HG02759 (cell line): ENCODE measurements at regions not wholly inside any gene's neighbourhood (a gene's known extent, or its start where the extent isn't known, plus 50 kb on each side); places are given as distances from the start of the nearest gene placed in this dataset.

Experiments
- ATAC-seq: cut with Tn5 transposase; IDR thresholded peaks from one replicate; pipeline ENCODE4 v1.9.1; 2021; ENCODE audit warnings: mild to moderate bottlenecking, moderate library complexity; ENCODE audit not compliant: unreplicated experiment

DNA sequence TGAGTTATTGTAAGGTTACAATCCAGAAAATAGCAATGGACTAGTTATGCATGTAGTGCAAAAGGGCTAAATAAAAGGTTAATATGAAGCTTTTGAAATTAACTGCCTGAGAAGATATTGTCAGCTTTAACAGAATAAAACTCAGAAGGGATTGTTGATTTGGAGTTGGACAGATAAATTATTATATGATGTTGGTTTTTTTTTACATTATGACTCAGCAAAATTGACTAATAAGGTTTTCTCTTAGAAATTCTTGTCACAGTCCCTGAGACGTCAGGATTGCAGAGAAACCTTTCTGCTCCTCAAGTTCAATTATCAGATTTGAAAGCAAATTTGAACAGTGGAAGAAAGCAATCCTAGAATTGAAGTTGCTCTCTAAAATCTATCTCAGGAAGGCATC is 946.9 kb downstream of the CBLN2 start:
- no peak for ATAC-seq

DNA sequence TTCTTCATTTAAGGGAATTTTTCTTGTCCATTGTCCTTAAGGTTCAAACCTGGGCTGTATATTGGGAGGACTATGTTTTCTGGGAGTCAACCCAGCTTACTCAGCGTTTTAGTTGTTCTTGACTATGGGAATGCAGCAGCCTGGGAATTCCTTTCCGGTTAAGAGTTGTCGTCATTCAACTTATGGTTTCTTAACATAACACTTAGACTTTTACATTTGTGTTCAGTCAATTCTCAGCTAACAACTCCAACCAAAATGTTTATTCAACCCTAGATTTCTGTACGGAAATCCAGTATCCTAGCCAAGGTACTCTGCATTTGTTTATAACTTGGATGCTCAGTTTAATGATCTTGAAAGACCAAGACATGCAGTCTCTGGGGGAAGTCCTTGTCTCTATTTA is 960.9 kb downstream of the CBLN2 start:
- ATAC-seq, result no peak

DNA sequence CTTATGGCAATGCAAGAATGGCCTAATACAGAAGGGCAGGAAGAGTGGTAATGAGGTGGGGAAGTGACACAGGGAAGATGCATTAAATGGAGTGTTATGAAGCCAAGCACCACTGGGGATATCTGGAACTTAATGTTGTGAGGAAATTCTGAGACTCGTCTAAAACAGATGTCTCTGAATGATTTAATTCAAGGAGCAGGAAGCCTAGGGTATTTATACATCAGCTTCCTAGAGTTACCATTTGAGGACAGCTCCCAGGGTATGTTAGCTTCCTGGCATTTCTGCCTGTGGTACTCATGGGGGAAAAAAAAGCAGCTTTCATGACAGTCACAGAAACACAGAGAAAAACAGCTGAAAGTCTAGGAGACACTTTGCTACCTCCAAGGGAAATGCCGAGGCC is 989.5 kb downstream of the CBLN2 start:
- ATAC-seq, result no peak

DNA sequence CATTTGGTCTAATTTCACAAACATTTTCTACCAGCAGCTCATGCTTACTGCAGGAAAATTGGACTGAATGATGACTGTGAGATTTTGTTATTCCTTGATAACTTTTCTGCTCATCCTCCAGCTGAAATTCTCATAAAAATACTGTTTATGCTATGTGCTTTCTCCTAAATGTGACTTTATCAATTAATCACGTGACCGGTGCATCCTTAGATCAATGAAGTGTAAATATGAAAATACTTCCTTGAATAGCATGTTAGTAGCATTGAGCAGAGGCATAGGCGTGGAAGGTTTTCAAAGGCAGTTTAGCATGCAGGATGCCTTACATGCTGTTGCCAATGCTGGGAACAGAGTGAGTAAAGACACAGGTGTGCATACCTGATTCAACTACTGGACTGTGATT is 1002.5 kb downstream of the CBLN2 start:
- ATAC-seq, result no peak

DNA sequence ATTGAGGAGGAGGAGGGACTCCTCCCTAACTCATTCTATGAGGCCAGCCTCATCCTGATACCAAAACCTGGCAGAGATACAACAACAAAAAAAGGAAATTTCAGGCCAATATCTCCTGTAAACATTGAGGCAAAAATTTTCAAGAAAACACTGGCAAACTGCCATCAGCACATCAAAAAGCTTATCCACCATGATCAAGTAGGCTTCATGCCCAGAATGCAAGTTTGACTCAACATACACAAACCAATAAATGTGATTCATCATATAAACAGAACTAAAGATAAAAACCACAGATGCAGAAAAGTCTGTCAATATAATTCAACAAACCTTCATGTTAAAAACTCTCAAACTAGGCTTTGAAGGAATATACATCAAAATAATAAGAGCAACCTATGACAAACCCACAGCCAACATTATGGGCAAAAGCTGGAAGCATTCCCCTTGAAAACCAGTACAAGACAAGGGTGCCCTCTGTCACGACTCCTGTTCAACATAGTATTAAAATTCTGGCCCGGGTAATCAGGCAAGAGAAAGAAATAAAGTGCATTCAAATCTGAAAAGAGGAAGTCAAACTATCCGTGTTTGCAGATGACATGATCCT is 1014.3 kb downstream of the CBLN2 start:
- no peak for ATAC-seq

DNA sequence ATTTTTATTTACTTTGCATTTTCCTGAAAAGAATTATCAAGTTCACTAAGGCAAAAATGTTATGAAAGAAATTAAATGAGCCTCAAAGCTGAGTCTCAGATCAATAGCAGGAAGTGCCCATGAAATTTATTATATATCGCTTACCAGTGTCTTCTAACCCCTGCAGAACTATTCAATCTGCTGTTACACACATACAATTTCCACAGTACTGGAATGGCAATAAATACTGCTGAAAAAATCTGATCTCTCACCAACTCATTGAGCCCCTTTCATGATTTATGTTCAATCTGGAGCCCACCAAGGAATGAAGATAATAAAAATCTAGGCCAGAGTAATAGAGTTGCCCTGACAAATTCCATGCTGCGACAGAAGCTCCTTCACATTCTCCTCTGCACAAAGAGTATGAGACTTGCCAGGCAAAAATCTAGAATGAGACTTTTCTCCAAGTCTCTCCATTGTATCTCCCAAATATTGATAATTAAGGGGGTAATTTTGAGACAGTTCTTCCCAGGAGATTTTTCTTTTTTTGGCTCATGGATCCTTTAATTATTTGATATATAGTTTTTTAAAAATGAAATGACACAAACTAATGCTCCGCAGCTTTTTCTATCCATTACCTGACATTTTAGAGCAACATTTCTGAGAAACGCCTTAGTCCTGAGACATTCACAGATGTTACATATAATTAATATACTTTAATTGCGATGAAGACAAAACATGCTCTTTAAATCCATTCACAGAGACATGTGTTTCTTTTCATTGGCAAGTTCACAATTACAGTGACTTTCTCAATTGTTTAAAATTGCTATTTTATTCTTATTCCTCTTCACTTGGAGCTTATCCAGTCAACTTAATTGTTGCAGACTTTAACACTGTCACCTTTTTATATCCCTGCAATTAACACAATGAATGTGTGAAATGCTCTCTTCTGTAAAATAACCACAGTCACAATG is 1020.4 kb downstream of the CBLN2 start:
- no peak for ATAC-seq

DNA sequence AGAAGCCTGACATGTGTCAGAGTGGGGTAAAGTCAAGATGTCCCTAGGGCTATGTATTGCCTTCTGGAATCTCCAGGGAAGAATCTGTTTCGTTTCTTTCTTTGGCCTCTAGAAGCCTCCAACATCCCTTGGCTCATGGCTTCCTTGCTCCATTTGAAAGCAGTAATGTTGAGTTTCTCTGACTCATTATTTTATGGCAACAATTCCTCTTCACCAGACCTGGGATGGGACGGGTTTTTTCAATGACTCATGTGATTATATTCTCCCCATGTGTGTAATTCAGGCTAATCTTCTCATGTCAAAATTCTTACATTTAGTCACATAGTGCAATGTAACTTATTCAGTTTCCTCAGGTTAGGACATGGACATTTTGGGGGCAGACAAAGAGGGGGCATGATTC is 1038.6 kb downstream of the CBLN2 start:
- no peak for ATAC-seq

DNA sequence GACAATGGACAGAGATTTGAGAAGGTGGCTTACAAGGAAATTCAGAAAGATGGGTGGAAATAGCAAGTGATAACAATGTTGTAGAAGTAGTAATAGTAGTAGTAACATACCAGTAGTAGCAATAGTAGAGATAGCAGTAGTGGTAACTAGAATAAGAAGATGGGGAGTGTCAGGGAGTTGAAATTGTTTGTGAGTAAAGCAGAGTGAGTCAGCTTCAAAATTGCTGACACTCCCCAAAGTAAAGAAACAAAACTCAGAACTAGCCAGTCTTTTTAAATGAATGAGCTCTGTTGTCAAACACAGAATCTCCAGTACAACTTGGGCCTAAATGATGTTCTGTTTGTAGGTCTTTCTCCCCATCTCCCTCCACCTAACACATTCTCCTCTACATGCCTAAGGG is 1040.9 kb downstream of the CBLN2 start:
- no peak for ATAC-seq

DNA sequence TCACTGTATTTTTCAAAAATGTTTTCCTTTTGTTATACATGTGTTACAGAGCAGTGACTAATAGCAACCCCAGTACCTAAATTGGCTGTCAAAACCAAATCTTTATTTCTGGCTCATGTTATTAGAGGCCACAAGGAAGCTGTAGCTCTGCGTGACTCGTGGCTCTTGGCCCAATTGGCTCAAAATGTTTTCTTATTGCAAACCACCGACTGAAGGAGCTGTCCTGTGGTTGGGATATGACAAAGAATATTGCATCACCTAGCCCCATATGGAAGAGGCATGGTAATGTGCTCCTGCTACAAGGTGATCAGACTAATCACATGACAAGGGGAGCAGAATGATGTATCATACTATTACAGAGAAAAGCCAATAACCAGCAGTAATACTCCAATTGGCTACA is 1058.5 kb downstream of the CBLN2 start:
- ATAC-seq, result no peak

DNA sequence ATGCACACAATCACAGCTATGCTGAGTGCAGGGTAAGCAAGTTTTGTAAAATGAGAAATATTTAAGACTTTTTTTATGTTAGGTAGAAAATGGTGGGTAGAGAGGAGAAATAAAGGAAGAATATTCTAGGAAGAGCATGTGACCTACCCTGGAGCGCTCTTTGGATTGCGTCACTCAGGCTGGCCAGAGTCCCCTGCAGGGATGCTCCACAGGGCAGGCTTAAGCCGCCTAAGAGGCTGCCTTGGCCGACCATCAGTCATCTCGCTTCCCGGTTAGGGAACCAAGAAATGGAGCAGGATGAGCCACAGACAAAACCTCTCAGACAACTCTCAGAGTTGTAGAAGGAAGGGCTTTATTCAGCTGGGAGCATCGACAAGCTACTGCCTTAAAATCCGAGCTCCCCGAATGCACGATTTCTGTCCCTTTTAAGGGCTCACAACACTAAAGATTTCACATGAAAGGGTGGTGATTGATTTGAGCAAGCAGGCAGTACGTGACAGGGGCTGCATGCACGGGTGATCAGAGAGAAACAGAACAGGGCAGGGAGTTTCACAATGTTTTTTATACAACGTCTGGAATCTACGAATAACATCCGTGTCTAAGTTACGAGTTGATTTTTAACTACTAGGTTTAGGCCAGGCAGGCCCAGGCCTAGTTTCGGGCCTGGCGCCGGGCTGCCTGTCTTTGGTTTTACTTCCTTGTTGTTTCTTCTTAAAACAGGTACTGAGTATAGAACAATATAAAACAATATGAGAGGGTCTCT is 1072.0 kb downstream of the CBLN2 start:
- no peak for ATAC-seq

DNA sequence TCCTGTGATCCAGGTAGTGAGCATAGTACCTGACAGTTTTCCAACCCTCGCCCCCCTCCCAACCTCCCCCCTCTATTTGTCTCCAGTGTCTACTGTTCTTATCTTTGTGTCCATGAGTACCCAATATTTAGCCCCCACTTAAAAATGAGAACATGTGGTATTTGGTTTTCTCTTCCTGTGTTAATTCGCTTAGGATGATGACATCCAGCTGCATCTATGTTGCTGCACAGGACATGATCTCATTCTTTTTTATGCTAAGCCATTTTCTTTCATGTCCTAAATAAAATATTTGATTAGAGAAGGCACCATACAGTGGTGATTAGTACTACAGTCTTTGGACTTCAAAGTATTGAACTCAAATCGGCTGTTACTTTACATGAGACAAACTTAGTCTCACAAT is 1087.9 kb downstream of the CBLN2 start:
- ATAC-seq, result no peak

DNA sequence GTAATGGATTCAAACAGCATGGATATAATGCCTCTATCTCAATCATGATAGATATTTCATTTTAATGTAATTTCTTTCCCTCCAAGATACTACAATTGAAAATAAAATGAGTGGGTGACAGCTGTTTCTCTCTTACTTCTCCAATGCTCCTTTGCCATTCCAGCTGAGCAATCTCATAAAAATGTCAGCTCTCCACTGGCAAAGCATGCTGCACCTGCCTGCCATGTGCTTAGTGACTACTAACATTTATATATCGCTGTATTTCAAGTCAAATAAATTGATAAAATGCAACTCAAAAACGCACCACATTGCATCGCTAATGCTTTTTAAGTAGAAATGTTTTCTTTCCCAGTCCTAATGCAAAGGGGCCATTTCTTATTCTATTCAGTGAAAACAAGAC is 1093.9 kb downstream of the CBLN2 start:
- ATAC-seq, result no peak

DNA sequence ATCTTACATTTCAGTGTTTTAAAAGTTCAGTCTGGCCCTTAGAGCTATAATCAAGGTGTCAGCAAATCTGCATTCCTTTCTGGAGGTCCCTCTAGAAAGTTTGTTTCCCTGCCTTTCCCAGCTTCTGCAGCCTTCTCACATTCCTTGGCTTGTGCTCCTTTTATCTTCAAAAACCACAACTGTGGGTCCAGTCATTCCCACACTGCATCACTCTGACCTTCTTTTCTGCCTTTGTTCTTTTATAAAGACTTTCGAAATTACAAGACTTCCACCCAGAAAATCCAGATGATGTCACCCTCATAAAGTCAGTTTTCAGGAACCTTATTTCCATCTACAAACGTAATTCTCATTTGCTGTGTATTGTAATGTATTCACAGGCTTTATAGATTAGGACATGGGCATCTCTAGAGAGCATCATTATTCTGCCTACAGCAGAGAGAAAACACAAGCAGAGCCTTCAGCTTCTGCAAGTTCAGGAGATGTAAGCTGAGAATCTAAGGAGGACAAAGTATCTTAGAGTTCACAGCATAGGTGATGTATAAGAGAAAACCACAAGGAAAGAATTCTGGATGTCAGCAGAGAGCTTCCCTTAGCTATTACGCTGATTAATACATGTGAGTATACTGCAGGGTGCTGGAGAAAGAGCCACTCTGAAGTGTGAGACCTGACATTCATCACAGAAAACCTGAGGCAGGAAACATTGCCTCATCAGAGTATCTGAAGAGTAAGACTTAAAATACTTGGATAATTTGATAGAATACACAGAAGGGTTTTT is 1100.2 kb downstream of the CBLN2 start:
- ATAC-seq, result no peak

DNA sequence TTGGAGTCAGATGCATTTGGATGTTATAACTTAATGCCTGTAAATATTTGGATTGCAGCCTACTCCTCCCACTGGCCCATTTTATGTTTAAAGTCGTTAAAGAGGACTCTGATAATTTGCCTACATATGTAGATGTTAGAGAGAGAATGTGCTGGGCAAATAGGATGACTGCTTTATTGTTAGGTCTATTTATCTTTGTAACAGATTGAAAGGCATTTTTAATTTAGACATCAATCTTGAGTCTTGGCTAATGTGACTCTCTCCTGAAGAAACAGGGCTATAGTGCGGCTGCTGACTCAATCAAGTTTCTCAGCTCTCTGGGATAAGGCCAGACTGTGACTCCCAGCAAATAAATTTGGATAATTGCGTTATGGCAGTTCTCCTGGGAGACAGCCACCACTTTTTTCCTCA is 1101.4 kb downstream of the CBLN2 start:
- no peak for ATAC-seq

DNA sequence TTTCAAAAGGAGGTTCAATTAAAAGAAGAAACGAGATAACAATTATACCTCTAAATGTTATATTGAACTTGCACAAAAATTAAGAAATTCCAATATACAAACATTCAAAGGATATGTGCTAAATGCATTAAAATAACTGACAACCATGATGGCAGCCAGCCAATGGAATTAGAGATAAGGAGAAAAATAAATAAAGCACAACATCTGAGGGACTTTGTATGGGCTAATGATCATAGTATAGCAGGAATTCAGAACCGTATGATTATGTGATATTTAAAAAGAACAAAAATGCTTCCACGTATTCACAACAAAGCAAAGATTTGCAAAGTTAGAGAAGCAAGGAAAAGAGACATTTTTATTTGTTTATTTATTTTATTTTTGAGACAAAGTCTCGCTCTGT is 1103.0 kb downstream of the CBLN2 start:
- ATAC-seq, result no peak

DNA sequence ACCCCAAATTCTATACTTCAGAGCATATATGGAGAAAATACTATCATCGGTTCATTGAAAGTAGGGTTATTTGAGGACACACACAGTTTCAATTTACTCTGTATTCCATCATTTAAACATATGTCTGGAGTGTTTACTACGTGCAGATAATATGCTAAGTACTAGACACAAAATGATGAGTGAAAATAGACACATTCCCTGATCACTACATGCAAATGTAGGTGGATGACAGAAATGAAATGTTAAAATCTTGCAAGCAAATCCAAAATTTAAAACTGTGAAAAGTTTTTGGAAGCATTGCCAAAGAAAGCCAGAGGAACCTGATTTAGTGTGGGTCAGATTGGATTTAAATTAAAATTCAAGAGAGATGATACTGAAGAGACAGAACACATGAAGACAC is 1106.6 kb downstream of the CBLN2 start:
- no peak for ATAC-seq

DNA sequence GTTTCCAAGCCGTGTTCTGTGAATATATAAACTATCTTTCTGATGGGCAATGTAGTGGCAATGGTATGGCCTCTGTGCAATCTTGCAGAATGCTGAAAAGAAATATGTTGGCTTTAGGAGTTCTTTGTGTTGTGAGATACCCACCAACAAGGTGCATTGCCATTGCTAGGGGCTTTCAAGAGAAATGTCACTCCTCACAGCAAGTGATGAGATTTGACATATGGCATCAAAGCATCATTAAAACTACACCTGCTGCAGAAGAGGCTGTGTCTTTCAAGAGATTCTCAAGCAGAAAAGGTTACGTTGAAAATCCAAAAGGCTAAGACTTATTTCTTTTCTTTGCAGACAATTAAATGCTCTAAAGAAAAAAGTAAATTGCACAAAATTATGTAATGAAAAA is 1110.8 kb downstream of the CBLN2 start:
- ATAC-seq, result no peak

DNA sequence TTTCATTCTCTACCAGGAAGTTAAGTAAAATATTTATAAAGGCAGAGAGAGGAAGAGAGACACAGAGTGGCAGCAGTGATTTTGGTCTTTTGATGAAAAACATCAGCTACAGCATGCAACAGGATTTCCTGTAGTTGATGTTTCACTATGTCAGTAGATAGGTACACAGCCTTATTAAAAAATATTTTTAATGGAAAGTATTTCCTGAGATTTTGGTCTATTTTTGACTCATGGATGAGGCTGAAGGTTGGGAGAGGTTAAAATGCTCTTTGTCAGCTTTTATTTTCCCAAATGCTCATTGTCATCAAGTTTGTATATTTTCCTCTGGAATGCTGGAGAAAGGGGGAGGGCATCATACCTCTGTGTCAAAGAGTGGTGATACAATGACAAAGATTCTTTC is 1112.5 kb downstream of the CBLN2 start:
- no peak for ATAC-seq

DNA sequence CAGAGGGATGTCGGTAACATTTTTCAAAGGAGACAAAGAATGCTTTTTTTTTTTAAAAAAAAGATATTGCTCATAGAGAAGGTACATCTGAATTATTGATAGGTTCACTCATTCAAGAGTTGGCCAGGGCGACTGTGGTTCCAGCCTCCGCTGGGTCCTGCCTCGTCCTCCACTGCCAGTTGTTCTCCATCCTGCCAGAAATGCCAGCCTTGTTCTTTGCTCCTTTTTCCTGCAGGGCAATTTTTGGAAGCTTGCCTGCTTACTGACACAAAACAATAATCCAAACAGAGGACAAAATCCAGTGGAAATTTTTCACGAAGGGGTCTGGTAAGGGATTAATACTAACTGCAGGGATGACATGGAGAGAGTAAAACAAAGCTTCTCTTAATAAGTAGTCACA is 1113.0 kb downstream of the CBLN2 start:
- ATAC-seq, result no peak

DNA sequence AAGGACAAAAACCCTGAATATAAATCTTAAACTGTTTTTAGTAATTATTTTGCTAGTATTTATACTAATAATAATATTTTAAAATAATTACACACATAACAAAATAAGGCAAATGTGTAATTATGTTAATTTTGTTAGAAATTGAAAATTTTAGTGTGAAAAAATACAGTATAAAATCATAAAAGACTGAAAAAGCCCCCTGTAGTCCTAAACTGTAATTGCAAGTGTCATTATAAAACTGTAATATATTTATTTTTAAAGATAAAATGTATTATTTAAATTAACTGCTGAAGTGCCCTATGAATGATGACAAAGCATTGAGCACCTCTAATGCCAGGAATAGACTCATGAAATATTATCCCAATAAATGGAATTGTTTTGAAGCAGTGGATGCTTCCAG is 1117.7 kb downstream of the CBLN2 start:
- no peak for ATAC-seq

DNA sequence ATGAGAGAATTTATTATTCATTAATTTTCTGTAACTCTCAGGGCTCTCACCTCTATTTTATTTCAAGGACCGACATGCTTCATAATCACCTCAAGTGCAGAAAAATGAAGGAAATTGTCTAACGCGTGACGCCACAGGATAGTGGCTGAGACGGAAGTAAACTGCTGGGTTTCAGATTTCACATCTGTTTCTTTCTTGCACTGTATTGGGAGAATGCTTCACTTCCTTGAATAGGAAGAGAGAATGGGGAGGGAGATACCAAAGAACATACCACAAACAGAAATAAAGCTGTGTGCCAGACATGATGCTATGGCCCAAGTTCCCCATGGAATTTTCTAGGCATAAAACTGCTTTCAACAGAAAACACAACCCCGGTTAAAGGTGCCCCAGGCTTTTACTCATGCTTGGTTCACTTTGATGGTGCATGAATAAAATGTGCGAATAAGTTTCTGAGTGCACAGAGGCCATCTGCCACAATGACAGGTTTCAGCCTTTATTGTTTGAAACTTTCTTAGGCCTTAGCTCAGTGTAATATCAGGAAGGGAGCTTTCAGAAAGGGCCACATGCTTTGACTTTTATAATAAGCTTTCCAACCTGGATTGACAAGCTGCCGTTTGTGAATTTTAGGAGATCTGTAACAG is 1116.4 kb downstream of the SOCS6 start:
- no peak for ATAC-seq
